ENCODE measurements at regions not wholly inside any gene's neighbourhood (a gene's known extent, or its start where the extent isn't known, plus 50 kb on each side); places are given as distances from the start of the nearest gene placed in this dataset.

GRCh38 chr9:104293877-104294276 is 199.8 kb downstream of the SMC2 start:
- Histone ChIP-seq H3K9ac (ENCODE audit: low read depth in 1 of 2, low read length in 2 of 2) (no peak overlapping the region), H3K4me3 (ENCODE audit: low read depth in 1 of 3, low read length in 3 of 3) (no peak overlapping the region), H3K27ac (ENCODE audit: low read depth in 1 of 2, low read length in 2 of 2) (no peak overlapping the region), H3K27me3 (ENCODE audit: control insufficient read depth in 4 of 4, insufficient read depth in 4 of 4, low read length in 3 of 4) (no peaks in the 10 kb centered on the region), H3K36me3 (ENCODE audit: control insufficient read depth in 4 of 4, insufficient read depth in 3 of 4, low read depth in 1 of 4, low read length in 3 of 4) (no peaks in the 10 kb centered on the region), H3K9me3 (ENCODE audit: control insufficient read depth in 4 of 4, low read length in 3 of 4) (no peaks in the 10 kb centered on the region), H3K4me1 (ENCODE audit: control insufficient read depth in 4 of 4, insufficient read depth in 4 of 4, low read length in 3 of 4) (no peaks in the 10 kb centered on the region)
- WGBS: 85% methylated on average over 4 of the region's 4 CpGs
- DNase-seq (ENCODE audit: low spot score): no peak
- TF ChIP-seq ZBTB33 (IDR thresholded peaks at IDR 0.05) (no peak), TAF1 (conservative IDR thresholded peaks at IDR 0.05) (no peak), NR2F2 (IDR thresholded peaks at IDR 0.05) (no peak), YY1 (IDR thresholded peaks at IDR 0.05) (no peak), EGR1 (IDR thresholded peaks at IDR 0.05; ENCODE audit: low read depth in 2 of 2) (no peak), GABPA (IDR thresholded peaks at IDR 0.05 in 1 of 2, conservative IDR thresholded peaks at IDR 0.05 in 1 of 2) (no peak), FOXA1 (IDR thresholded peaks at IDR 0.05) (no peak), MAX (IDR thresholded peaks at IDR 0.05) (no peak), REST (IDR thresholded peaks at IDR 0.05) (no peak), RAD21 (IDR thresholded peaks at IDR 0.05) (no peak)

- TF ChIP-seq YY1 (IDR thresholded peaks at IDR 0.05): no peak
- TF ChIP-seq HNF4G (IDR thresholded peaks at IDR 0.05): no peak
- no peak for TF ChIP-seq CTCF (IDR thresholded peaks at IDR 0.05; ENCODE audit: low read depth, low read length, missing input control)
- TF ChIP-seq SP1 (IDR thresholded peaks at IDR 0.05): no peak
- no peak for TF ChIP-seq RXRA (IDR thresholded peaks at IDR 0.05)
- no peak for TF ChIP-seq RAD21 (IDR thresholded peaks at IDR 0.05)
- no peak for TF ChIP-seq ZBTB33 (IDR thresholded peaks at IDR 0.05)
- no peak for TF ChIP-seq MAX (IDR thresholded peaks at IDR 0.05)
- TF ChIP-seq JUND (IDR thresholded peaks at IDR 0.05): no peak
- no peak for TF ChIP-seq ATF3 (IDR thresholded peaks at IDR 0.05)
- TF ChIP-seq TAF1 (conservative IDR thresholded peaks at IDR 0.05): no peak
- no peak for TF ChIP-seq GABPA (IDR thresholded peaks at IDR 0.05 in 1 of 2, conservative IDR thresholded peaks at IDR 0.05 in 1 of 2)
- TF ChIP-seq HNF4A (conservative IDR thresholded peaks at IDR 0.05): no peak
- no peak for TF ChIP-seq FOXA1 (IDR thresholded peaks at IDR 0.05)
- no peak for TF ChIP-seq EGR1 (IDR thresholded peaks at IDR 0.05; ENCODE audit: low read depth in 2 of 2)
- TF ChIP-seq REST (IDR thresholded peaks at IDR 0.05): no peak
- TF ChIP-seq FOXA2 (IDR thresholded peaks at IDR 0.05): no peak
- TF ChIP-seq NR2F2 (IDR thresholded peaks at IDR 0.05): no peak
- no peak overlapping the region for H3K27ac ChIP-seq (ENCODE audit: low read depth in 1 of 2, low read length in 2 of 2)
- no peak overlapping the region for H3K4me3 ChIP-seq (ENCODE audit: low read depth in 1 of 3, low read length in 3 of 3)
- H3K9me3 ChIP-seq (ENCODE audit: control insufficient read depth in 4 of 4, low read length in 3 of 4): no peaks in the 10 kb centered on the region
- no peaks in the 10 kb centered on the region for H3K4me1 ChIP-seq (ENCODE audit: control insufficient read depth in 4 of 4, insufficient read depth in 4 of 4, low read length in 3 of 4)
- H3K27me3 ChIP-seq (ENCODE audit: control insufficient read depth in 4 of 4, insufficient read depth in 4 of 4, low read length in 3 of 4): no peaks in the 10 kb centered on the region
- 83% methylated on average over 1 of the region's 1 CpG for WGBS
- H3K9ac ChIP-seq (ENCODE audit: low read depth in 1 of 2, low read length in 2 of 2): no peak overlapping the region
- DNase-seq (ENCODE audit: low spot score): no peak
- no peaks in the 10 kb centered on the region for H3K36me3 ChIP-seq (ENCODE audit: control insufficient read depth in 4 of 4, insufficient read depth in 3 of 4, low read depth in 1 of 4, low read length in 3 of 4)
Observed at GRCh38 chr9:104300124-104300523, 203.9 kb upstream of the OR13F1 start.

All from liver (tissue), 8 donors.